GM12892 (cell line): ENCODE measurements at regions not wholly inside any gene's neighbourhood (a gene's known extent, or its start where the extent isn't known, plus 50 kb on each side); places are given as distances from the start of the nearest gene placed in this dataset.

ENCODE experiments used
- POLR2A ChIP-seq: IDR thresholded peaks from 2 replicates; pipeline ENCODE4 v1.6.1; 2011; ENCODE audit warnings: low read depth, low read length, control low read depth
- POLR2AphosphoS5 ChIP-seq: IDR thresholded peaks from 2 replicates; pipeline ENCODE4 v1.6.1; 2011; ENCODE audit warnings: low read depth, low read length, control low read depth

DNA sequence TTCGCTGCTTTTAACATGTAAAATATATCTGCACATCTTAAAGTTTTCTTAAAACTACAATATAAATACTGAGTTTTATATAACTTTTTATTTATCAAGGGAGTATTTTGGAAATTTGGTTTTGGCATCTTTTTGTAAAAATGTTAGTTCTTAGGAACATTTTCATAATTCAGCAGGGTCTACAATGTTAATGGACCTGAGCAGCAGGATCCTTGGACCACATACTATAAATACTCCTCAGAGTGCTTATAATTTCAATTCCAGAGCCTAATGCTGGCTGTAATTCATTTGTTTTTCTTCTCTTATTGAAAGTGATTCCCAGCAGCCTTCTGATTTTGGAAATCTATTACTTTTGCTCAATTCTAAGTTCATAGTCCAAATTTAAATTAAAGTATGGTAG is 1216.2 kb downstream of the MAT2B start:
- TF ChIP-seq POLR2A: no peak
- TF ChIP-seq POLR2AphosphoS5: no peak
